NCI-H2107 treated with DMSO at 0.1 percent for 48 hours (cell line): ENCODE measurements at regions not wholly inside any gene's neighbourhood (a gene's known extent, or its start where the extent isn't known, plus 50 kb on each side); places are given as distances from the start of the nearest gene placed in this dataset.

Experiments
- DNase-seq: peaks from one replicate; lab custom pipeline; 2025; ENCODE audit not compliant: unreplicated experiment; lab: John Stamatoyannopoulos, UW

DNA sequence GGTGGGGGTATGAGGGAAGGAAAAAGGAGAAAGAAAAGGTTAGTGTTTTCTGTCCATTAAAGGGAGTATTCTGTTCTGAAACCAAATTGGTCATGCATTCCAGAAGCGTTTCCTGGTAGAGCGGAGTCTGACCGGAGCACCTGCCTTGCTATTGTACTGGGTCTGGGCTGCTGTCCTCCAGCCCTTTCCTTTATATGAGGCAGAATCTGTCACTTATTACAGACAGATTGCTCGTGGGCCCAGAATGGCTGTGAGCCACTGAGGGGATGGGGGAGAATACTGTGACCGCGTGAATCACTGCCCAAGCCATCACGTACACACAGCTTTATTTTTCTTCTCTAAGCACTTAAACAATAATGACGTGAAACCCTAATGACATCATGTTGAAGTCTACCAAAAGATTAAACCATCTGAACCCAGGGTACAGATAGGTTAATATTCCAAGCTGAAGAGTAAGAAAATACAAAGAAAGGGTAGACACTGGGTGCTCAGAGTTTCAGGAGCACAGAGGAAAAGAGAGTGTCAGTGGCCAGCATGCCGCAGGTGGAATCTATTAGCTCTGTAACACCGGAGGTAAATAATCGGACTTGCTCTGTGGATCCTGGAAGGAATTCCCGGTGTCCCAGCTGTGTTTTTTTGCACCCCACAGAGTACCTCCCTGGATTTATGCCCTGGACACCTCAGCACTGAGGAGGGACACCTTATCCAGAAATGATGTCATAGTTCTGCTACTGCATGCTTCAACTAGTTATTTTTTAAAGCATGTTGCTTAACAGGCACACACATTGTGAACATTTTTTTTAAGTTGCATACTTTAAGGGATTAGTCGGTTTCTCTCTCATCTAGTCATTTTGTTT lies 573.3 kb downstream of the PKHD1 start:
- no peak for DNase-seq

DNA sequence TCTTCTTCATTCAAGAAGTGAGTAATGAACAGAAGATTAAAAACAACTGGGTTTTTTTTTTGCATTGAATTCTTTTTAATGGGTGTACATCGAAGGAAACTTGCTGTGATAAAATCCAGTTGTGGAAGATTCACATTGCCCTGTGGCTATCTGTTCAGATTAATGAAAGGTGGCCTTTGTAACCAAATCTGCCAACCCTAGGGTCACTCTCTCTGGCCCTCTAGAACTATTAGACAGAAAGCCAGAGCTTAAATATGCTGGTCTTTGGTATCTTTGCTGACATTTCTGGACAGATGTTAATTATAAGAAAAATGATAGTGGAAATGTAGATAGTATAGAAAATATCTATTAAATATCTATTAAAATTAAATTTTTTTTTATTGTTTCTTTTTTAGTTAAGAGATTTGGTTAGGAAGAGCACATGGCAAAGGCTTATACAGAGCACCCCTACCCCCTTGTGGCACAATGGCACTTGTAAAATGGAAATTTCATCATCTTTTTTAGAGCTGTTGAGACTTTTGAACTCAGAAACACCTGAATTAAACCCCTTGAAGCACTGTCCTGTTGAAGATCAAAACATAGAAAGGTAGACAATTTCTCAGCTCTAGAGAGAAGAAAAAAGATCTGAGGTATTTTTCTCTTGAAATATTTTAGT lies 572.5 kb downstream of the PKHD1 start:
- no peak for DNase-seq

DNA sequence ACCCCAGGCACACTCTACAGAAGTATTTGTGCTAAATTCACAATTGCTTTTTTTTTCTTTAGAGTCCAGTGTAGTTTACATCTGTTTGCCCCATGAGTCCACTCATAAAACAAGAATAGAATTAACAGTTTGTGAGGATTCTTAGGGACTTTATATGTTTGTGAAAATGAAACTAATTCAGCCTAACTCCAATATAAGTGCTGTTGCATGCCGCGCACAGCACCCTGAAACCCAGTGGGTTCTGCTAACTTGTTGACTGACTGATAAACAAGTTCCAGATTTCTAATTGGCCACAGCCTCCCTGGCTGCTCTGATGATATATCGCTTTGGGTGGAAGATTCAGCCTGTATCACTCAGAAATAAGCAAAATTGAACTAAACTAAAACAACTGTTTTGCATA lies 561.4 kb downstream of the PKHD1 start:
- no peak for DNase-seq

DNA sequence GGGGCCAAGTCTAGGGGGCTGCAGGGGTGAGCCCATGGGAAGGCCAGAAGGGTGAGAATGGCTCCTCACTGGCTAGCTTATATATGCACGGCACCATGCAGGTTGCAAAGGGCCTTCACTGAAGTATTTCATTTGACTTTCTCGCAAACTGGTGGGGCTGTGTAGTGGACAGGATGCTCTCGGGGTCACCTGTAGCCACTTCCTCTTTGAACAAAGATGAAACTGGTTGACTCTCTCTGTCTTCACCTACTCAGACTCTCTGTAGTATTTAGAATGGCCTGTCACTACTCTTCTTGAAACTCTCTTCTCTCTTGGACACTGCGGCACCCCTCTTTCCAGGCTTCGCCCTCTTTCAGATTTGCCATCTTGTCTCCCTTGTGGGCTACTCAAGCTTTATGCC lies 560.5 kb downstream of the PKHD1 start:
- no peak for DNase-seq

DNA sequence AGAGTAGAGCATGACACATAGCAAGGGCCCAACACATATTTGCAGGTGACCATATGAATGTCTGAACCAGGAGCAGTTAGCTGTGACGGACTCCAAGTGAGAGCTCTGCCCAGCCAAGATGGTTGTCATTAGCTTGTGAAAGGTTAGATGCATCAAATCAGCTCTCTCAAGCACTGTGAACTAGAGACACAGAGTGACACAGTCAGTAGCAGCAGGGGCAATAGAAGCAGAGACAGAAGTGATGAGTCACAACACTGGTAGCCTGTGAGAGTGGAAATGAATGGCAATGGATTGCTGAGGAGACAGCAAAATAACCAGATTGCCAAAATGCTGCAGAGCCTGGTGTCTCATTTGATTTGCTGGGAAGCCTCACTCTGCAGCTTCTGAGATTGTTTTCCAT lies 558.9 kb downstream of the PKHD1 start:
- no peak for DNase-seq

DNA sequence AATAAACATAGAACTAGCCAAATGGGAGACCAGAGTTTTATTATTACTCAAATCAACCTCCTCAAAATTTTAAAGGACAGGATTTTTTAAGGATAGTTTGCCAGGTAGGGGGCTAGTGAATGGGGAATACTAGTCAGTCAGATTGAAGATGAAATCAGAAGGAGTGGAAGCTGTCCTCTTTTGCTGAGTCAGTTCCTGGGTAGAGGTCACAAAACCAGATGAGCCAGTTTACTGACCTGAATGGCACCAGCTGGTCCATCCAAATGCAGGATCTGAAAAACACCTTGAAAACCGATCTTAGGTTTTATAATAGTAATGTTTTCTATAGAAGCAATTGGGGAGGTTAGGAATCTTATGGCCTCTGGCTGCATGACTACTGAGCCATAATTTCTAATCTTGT lies 558.2 kb downstream of the PKHD1 start:
- DNase-seq: no peak

DNA sequence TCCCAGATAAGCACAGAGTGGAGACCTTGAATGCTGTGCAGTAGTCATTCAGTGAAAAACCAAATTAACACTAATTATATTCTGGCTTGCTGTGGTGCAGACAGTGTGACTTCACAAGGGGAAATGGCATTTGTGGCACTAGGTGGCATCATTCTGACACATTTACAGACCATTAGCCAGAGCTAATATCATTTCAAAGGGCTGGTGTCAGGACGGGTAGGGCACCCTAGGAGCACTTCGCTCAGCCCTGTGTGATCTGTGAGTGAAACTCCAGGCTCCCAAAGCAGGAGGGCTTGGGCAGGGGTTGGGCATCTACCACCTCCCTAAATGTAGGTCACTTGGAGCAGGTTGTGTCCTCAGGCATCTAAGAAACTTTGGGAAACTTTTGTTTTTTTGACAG lies 555.8 kb downstream of the PKHD1 start:
- DNase-seq: no peak

DNA sequence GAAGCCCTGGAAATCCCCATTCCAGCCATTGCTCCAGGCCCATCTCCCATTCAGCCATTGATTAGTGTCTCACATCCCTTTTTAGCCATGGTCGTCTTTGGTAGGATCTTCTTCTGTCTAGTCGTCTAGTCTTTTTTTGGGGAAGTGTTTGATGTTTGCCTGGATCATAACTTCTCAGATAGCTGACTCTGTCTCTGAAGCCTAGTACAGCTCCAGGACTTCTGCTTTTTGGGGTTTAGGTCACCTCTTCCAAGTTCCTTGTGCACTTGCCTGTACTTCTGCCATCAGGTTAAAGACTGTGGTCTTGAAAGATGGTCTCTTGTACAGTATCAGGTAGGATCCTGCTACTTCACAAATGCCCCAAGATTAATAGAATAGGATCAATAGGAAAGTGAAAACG lies 553.5 kb downstream of the PKHD1 start:
- DNase-seq: no peak

DNA sequence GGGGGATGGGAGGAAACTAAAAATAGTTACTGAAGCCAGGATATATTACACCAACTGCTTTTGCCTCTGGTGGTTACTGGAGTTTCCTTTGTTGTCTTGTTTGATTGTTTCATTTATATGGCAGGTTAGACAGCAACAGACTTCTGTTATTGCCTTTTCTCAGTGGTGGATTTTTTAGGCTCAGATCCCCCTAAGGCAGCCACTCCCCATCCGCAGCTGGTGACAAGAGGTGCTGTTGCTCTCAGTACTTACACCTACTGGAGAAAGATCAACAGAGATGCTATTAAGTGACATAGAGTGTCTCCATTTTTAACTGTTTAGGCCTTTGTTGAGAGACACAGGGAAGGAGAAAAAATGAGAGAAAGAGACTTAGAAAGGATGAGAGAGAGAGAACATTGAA lies 552.1 kb downstream of the PKHD1 start:
- DNase-seq: no peak

DNA sequence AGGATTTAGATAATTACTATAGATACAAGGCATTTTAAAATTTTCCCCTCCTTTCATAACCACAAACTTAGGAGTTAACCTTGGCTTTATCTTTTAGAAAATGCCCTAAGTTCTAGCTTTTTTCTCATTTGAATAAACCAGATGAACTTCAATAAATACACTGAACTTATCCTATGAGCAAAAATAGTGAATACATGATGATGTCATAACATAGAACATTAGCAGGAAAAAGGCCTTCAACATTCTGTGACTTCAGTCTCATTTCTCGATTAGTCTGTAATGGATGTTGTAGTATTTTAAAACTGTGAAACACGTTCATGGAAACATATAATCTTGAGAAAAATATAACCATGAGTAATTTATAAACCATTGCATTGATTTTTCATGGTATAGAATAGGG lies 550.7 kb downstream of the PKHD1 start:
- DNase-seq: no peak

DNA sequence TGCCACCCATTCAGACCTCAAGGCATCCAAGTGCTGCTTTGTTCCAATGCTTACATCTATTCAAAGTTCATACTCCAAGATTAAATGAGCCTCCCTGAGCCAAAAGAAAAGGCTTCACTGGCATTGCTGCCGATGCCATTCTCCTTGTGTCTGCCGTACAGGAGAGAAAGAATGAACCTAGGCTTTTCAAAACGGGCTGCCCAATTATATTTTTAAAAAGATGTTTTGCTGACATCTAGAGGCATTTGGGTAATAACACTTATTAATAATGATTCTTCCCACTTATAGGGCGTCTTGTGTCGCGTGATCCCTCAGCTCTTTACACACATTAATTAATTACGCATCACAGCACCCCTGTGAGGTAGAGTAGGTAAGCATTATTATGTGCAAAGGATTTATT lies 545.6 kb downstream of the PKHD1 start:
- DNase-seq: peak; percentile 29

DNA sequence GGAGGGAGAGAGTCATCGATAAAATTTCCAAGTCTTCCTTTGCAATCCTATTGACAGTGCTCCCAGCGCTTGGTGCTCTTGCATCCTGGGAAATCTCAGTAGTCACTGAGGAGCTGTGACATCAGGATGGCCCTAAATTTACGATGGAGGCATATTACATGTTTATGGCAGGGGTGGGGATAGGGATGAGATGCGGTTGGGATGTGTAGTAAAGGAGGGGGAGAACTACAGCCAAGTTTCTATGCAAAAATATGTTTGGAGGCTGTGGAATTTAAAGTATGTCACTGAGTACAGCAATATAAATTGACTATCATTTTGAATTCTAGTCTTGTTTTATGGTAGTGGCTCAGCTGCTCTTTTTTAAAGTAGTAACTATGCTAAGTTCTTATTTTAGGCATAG lies 544.9 kb downstream of the PKHD1 start:
- DNase-seq: no peak

DNA sequence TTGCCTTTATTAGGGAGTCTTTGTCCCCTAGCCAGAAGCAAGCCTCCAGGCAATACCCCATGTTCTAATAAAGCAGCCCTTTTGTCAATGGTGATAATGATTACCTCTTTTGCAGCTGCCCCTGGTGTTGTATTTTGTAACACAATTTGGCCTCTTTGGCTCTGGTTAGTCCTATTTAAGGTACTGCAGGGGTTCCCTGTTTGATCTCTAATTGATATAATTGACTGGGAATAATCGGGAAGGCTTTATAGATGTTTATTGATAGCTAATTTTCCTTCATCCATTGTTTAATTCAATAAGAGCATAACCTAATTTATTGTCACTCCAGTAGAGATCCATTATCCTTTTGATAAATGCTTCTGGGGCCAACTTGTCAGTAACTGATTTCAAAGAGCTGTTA lies 537.2 kb downstream of the PKHD1 start:
- no peak for DNase-seq

DNA sequence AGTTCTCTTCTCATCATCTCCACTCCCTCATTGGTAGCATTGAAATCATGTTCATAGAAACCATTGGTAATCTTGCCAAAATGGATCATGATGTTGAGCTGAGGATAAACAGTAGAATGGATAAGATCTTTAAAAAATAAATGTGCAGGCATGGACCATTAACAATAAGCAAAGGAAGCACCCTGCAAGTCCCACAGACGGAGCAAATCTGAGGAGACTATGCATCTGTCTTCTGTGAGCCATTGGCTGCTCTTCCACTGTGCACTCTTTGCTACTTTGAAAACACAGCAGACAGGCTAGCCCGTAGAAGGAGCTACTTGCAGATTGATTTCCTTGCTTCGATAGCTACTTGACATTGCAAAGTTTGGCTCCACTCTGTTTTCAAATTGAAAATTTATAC lies 535.0 kb downstream of the PKHD1 start:
- DNase-seq: no peak

DNA sequence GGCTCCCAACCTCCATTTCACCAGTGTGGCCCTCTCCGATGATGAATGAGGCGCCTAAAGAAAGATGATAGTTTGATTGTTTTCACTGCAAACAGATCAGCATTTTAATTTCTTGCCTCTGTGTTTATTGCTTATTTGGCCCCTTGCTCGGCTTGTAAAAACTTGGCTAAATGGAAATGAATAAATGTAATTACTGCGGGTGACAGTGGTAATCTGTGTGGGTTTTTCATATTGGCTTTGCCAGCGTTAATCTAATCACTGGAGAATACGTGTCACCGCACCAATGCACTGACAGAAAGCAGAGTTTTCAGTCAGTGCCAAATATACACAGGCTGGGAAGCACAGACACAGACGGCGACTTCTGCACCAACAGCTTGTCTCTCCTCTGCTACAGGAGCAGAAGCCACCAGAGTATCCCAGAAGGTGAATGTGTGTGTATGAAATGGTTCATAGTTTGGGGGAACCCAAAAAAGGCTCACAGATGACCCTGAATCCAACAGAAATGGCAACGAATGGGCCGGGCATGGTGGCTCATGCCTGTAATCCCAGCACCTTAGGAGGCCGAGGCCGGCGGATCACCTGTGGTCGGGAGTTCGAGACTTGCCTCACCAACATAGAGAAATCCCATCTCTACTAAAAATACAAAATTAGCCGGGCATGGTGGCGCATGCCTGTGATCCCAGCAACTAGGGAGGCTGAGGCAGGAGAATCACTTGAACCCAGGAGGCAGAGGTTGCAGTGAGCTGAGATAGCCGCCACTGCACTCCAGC lies 534.0 kb downstream of the PKHD1 start:
- DNase-seq: no peak

DNA sequence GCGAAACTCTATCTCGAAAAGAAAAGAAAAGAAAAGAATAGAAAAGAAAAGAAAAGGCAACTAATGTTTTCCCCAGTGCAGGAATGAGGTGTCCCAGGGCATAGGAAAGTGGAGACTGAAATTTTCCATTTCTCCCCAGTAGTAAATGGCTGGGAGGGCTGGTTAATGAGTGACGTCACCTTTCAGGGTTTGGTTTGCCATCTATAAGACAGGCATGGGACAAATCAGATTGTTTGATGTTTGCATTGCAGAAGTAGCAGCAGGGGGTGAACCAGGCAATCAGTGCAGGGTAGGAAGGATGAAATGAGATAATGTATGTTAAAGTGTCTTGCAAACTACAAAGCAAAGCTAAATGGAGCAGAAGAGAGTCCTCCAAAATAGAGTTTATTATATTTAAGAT lies 533.4 kb downstream of the PKHD1 start:
- DNase-seq: no peak

DNA sequence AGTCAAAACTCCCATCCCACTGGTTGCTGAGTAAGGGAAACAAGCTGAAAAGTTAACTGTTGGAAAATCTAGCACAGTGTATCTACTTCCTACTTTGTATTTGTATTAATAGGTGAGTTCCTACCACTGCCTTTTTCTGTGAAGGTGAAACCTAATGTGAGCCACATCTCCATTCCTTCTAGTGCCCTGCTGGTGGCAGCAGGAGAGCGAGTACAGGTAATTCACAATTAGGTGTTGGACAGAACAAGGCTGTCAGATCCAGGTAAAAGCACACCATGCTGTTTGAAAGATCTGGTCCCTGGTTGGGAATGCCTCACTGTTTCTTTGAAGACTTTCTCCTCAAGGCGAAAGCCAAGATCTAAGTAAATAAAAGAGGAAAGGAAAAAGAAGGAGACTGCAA lies 528.4 kb downstream of the PKHD1 start:
- peak; percentile 12 for DNase-seq

DNA sequence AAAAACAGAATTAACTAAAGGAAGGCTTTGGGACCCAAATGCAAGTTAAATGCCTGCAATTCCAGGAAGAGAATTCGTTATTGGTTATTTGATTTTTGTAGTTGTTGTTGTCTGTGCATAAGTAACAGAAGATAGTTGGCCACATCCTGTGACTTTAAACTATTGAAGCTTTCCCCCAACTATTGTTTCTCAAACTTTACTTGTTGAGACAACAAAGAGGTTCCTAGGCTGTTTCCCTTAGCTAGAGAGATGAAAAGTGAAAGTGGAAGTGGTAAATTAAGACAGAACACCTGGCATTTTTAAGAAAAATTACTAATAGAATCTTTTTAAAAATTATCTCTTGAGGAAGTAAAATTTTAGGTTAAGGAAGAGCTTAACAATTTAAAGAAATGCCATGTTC lies 525.2 kb downstream of the PKHD1 start:
- DNase-seq: no peak
